ENCODE measurements at regions not wholly inside any gene's neighbourhood (a gene's known extent, or its start where the extent isn't known, plus 50 kb on each side); places are given as distances from the start of the nearest gene placed in this dataset.

GRCh38 chr12:24039113-24039525, 89.6 kb upstream of the SOX5 start (continued):
- no peak for TF ChIP-seq TARDBP (CRISPR knock-in tag; IDR thresholded peaks at IDR 0.05)
- TF ChIP-seq, protein P1, sequence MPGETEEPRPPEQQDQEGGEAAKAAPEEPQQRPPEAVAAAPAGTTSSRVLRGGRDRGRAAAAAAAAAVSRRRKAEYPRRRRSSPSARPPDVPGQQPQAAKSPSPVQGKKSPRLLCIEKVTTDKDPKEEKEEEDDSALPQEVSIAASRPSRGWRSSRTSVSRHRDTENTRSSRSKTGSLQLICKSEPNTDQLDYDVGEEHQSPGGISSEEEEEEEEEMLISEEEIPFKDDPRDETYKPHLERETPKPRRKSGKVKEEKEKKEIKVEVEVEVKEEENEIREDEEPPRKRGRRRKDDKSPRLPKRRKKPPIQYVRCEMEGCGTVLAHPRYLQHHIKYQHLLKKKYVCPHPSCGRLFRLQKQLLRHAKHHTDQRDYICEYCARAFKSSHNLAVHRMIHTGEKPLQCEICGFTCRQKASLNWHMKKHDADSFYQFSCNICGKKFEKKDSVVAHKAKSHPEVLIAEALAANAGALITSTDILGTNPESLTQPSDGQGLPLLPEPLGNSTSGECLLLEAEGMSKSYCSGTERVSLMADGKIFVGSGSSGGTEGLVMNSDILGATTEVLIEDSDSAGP (CRISPR knock-in tag; IDR thresholded peaks at IDR 0.05; ENCODE audit: borderline replicate concordance): no peak
- TF ChIP-seq, protein P2, sequence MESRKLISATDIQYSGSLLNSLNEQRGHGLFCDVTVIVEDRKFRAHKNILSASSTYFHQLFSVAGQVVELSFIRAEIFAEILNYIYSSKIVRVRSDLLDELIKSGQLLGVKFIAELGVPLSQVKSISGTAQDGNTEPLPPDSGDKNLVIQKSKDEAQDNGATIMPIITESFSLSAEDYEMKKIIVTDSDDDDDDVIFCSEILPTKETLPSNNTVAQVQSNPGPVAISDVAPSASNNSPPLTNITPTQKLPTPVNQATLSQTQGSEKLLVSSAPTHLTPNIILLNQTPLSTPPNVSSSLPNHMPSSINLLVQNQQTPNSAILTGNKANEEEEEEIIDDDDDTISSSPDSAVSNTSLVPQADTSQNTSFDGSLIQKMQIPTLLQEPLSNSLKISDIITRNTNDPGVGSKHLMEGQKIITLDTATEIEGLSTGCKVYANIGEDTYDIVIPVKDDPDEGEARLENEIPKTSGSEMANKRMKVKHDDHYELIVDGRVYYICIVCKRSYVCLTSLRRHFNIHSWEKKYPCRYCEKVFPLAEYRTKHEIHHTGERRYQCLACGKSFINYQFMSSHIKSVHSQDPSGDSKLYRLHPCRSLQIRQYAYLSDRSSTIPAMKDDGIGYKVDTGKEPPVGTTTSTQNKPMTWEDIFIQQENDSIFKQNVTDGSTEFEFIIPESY (CRISPR knock-in tag; IDR thresholded peaks at IDR 0.05): no peak
- no peak for TF ChIP-seq FLYWCH1 (CRISPR knock-in tag; IDR thresholded peaks at IDR 0.05)
- no peak for TF ChIP-seq ZNF329 (CRISPR knock-in tag; IDR thresholded peaks at IDR 0.05; ENCODE audit: low read depth)
- peak; percentile 77 for TF ChIP-seq HNF4A (CRISPR knock-in tag; IDR thresholded peaks at IDR 0.05)
- TF ChIP-seq ZNF609 (CRISPR knock-in tag; IDR thresholded peaks at IDR 0.05; ENCODE audit: borderline replicate concordance): peak; percentile 82; the same call in 1 of the 2 replicates
- peak; percentile 72 for TF ChIP-seq TCF7L2 (IDR thresholded peaks at IDR 0.05; ENCODE audit: low read depth, low read length)
- TF ChIP-seq, protein P3, sequence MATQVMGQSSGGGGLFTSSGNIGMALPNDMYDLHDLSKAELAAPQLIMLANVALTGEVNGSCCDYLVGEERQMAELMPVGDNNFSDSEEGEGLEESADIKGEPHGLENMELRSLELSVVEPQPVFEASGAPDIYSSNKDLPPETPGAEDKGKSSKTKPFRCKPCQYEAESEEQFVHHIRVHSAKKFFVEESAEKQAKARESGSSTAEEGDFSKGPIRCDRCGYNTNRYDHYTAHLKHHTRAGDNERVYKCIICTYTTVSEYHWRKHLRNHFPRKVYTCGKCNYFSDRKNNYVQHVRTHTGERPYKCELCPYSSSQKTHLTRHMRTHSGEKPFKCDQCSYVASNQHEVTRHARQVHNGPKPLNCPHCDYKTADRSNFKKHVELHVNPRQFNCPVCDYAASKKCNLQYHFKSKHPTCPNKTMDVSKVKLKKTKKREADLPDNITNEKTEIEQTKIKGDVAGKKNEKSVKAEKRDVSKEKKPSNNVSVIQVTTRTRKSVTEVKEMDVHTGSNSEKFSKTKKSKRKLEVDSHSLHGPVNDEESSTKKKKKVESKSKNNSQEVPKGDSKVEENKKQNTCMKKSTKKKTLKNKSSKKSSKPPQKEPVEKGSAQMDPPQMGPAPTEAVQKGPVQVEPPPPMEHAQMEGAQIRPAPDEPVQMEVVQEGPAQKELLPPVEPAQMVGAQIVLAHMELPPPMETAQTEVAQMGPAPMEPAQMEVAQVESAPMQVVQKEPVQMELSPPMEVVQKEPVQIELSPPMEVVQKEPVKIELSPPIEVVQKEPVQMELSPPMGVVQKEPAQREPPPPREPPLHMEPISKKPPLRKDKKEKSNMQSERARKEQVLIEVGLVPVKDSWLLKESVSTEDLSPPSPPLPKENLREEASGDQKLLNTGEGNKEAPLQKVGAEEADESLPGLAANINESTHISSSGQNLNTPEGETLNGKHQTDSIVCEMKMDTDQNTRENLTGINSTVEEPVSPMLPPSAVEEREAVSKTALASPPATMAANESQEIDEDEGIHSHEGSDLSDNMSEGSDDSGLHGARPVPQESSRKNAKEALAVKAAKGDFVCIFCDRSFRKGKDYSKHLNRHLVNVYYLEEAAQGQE (IDR thresholded peaks at IDR 0.05; ENCODE audit: borderline replicate concordance in 1 of 2, low read depth in 1 of 2, low read length in 2 of 2): 0 out of 4 replicates have a peak, but pooled peaks of 1 of the 2 experiments have one; percentile 39
- TF ChIP-seq SIX1 (CRISPR knock-in tag; IDR thresholded peaks at IDR 0.05; ENCODE audit: borderline replicate concordance): peak; percentile 68; the same call in 1 of the 2 replicates
- TF ChIP-seq FOSL2 (CRISPR knock-in tag; IDR thresholded peaks at IDR 0.05): peak; percentile 74; the same call in 1 of the 2 replicates
- peak; percentile 42; the same call in 1 of the 2 replicates for TF ChIP-seq FOXO1 (CRISPR knock-in tag; IDR thresholded peaks at IDR 0.05)
- TF ChIP-seq, protein P4, sequence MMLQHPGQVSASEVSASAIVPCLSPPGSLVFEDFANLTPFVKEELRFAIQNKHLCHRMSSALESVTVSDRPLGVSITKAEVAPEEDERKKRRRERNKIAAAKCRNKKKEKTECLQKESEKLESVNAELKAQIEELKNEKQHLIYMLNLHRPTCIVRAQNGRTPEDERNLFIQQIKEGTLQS (CRISPR knock-in tag; IDR thresholded peaks at IDR 0.05): peak; percentile 38; the same call in 1 of the 2 replicates

Measured in HepG2 (cell line).